HG02938 (cell line): ENCODE measurements at regions not wholly inside any gene's neighbourhood (a gene's known extent, or its start where the extent isn't known, plus 50 kb on each side); places are given as distances from the start of the nearest gene placed in this dataset.

Experiments used
- ATAC-seq: cut with Tn5 transposase; IDR thresholded peaks from one replicate; pipeline ENCODE4 v1.9.1; 2021; ENCODE audit warnings: mild to moderate bottlenecking, moderate library complexity; ENCODE audit not compliant: unreplicated experiment

GRCh38 chr12:92471551-92471950, 231.2 kb upstream of the PLEKHG7 start:
- peak; percentile 61 for ATAC-seq

- peak; percentile 30 for ATAC-seq
These were observed 232.2 kb upstream of the PLEKHG7 start for GRCh38 chr12:92470608-92471021.

GRCh38 chr12:92469837-92470236, 233.0 kb upstream of the PLEKHG7 start:
- ATAC-seq: no peak

GRCh38 chr12:92468358-92469020, 234.3 kb upstream of the PLEKHG7 start:
- ATAC-seq: no peak

- ATAC-seq: no peak
These were observed 234.9 kb upstream of the PLEKHG7 start for GRCh38 chr12:92467886-92468285.

GRCh38 chr12:92466391-92467305, 236.1 kb upstream of the PLEKHG7 start:
- peak; percentile 37 for ATAC-seq

- ATAC-seq: no peak
These were observed 236.9 kb upstream of the PLEKHG7 start for GRCh38 chr12:92465786-92466295.

GRCh38 chr12:92464911-92465310, 237.9 kb upstream of the PLEKHG7 start:
- ATAC-seq: no peak

- ATAC-seq: no peak
These were observed 239.6 kb upstream of the PLEKHG7 start for GRCh38 chr12:92463171-92463570.

- ATAC-seq: no peak
These were observed 240.3 kb upstream of the PLEKHG7 start for GRCh38 chr12:92462527-92462926.

- ATAC-seq: peak; percentile 74
These were observed 240.7 kb upstream of the PLEKHG7 start for GRCh38 chr12:92462049-92462448.

GRCh38 chr12:92459850-92460249, 242.9 kb upstream of the PLEKHG7 start:
- no peak for ATAC-seq

GRCh38 chr12:92458996-92459395, 243.8 kb upstream of the PLEKHG7 start:
- no peak for ATAC-seq

GRCh38 chr12:92457458-92458180, 245.2 kb upstream of the PLEKHG7 start:
- ATAC-seq: no peak

GRCh38 chr12:92452763-92453162, 250.0 kb upstream of the PLEKHG7 start:
- no peak for ATAC-seq

- ATAC-seq: peak; percentile 4
These were observed 256.7 kb upstream of the PLEKHG7 start for GRCh38 chr12:92446083-92446460.

- ATAC-seq: peak; percentile 80
These were observed 257.3 kb upstream of the PLEKHG7 start for GRCh38 chr12:92445253-92446082.

- ATAC-seq: peak; percentile 37
These were observed 258.0 kb upstream of the PLEKHG7 start for GRCh38 chr12:92444763-92445162.

GRCh38 chr12:92442782-92443181, 260.0 kb upstream of the PLEKHG7 start:
- no peak for ATAC-seq

- ATAC-seq: no peak
These were observed 262.7 kb upstream of the PLEKHG7 start for GRCh38 chr12:92440072-92440471.
